Bronchial epithelial cell (primary cell): ENCODE measurements at regions not wholly inside any gene's neighbourhood (a gene's known extent, or its start where the extent isn't known, plus 50 kb on each side); places are given as distances from the start of the nearest gene placed in this dataset.

Source experiments
- DNase-seq: peaks from one replicate; pipeline ENCODE4 v3.0.0-alpha.2; 2010; ENCODE audit warnings: low read depth
- FAIRE-seq: peaks from 2 replicates; lab custom pipeline; 2011; peaks lifted over from hg19 to GRCh38; lab: Jason Lieb, UNC
- H3K27me3 ChIP-seq: 2 replicates; pipeline ENCODE4 v1.5.1; 2011; ENCODE audit warnings: low read length; ENCODE audit not compliant: control insufficient read depth, insufficient read depth
- H3K36me3 ChIP-seq: 2 replicates; pipeline ENCODE4 v1.5.1; 2011; ENCODE audit warnings: low read length; ENCODE audit not compliant: control insufficient read depth, insufficient read depth
- H3K4me3 ChIP-seq: 2 replicates; pipeline ENCODE4 v1.5.1; 2011; ENCODE audit warnings: mild to moderate bottlenecking, low read depth, low read length, control low read depth
- CTCF ChIP-seq: IDR thresholded peaks from 2 replicates; pipeline ENCODE4 v1.5.1; 2011; ENCODE audit warnings: mild to moderate bottlenecking, moderate library complexity, low read length, control low read depth, inconsistent platforms; ENCODE audit not compliant: insufficient read depth, severe bottlenecking

- Histone ChIP-seq H3K4me3 (no peak overlapping the region), H3K27me3 (no peaks in the 10 kb centered on the region), H3K36me3 (no peaks in the 10 kb centered on the region)
- no peak for FAIRE-seq
- no peak for TF ChIP-seq CTCF
- DNase-seq = no peak
Measured at GRCh38 chr4:74653331-74654229, 140.7 kb downstream of the BTC start.

- no peak for TF ChIP-seq CTCF
- no peaks in the 10 kb centered on the region for H3K36me3 ChIP-seq
- FAIRE-seq (no peak), DNase-seq (peak; percentile 50)
- H3K4me3 ChIP-seq = no peak overlapping the region
- H3K27me3 ChIP-seq = no peaks in the 10 kb centered on the region
Measured at GRCh38 chr4:74654230-74654681, 140.1 kb downstream of the BTC start.

GRCh38 chr4:74656596-74656995 is 137.7 kb downstream of the BTC start:
- Histone ChIP-seq H3K27me3 (no peaks in the 10 kb centered on the region), H3K36me3 (no peaks in the 10 kb centered on the region), H3K4me3 (no peak overlapping the region)
- DNase-seq = peak; percentile 54
- TF ChIP-seq CTCF = no peak
- FAIRE-seq = no peak

GRCh38 chr4:74658116-74658515 is 136.2 kb downstream of the BTC start:
- H3K4me3 ChIP-seq = no peak overlapping the region
- FAIRE-seq (no peak), DNase-seq (no peak)
- TF ChIP-seq CTCF = no peak
- no peaks in the 10 kb centered on the region for H3K36me3 ChIP-seq
- no peaks in the 10 kb centered on the region for H3K27me3 ChIP-seq

GRCh38 chr4:74659576-74660411 is 134.5 kb downstream of the BTC start:
- Histone ChIP-seq H3K4me3 (no peak overlapping the region), H3K27me3 (no peaks in the 10 kb centered on the region), H3K36me3 (no peaks in the 10 kb centered on the region)
- TF ChIP-seq CTCF = no peak
- DNase-seq = peak; percentile 100
- FAIRE-seq = peak; percentile 95
